Fibroblast of lung (primary cell): ENCODE measurements at regions not wholly inside any gene's neighbourhood (a gene's known extent, or its start where the extent isn't known, plus 50 kb on each side); places are given as distances from the start of the nearest gene placed in this dataset.

ENCODE experiments used
- DNase-seq, 2 donors: peaks; one replicate each; pipeline versions ENCODE4 v3.0.0 to v3.0.0-alpha.2; 2010; ENCODE audit warnings: low read depth in 2 of 2
- H2AFZ ChIP-seq: 2 replicates; pipeline ENCODE4 v1.5.1; 2012; ENCODE audit warnings: low read length, control low read depth, inconsistent platforms
- H3K27ac ChIP-seq: 2 replicates; pipeline ENCODE4 v1.5.1; 2011; ENCODE audit warnings: low read length, control low read depth; ENCODE audit not compliant: insufficient read depth
- H3K27me3 ChIP-seq: 2 replicates; pipeline ENCODE4 v1.5.1; 2011; ENCODE audit warnings: mild to moderate bottlenecking, low read length; ENCODE audit not compliant: control insufficient read depth, insufficient read depth
- H3K36me3 ChIP-seq: 2 replicates; pipeline ENCODE4 v1.5.1; 2011; ENCODE audit warnings: low read length; ENCODE audit not compliant: control insufficient read depth, insufficient read depth
- H3K4me1 ChIP-seq: 2 replicates; pipeline ENCODE4 v1.5.1; 2011; ENCODE audit warnings: low read length; ENCODE audit not compliant: control insufficient read depth, insufficient read depth; ENCODE audit errors: extremely low read depth
- H3K4me2 ChIP-seq: 2 replicates; pipeline ENCODE4 v1.5.1; 2011; ENCODE audit warnings: low read length, control low read depth; ENCODE audit not compliant: insufficient read depth; ENCODE audit errors: extremely low read depth
- H3K4me3 ChIP-seq, 4 experiments: fragments of 200-600 bp in 1 of 4; sonication (generic) in 1 of 4; replicated peaks in 1 of 4; 2 replicates each; pipeline ENCODE4 v1.5.1; 2011 to 2016; ENCODE audit warnings: low read length in 4 of 4, low read depth in 3 of 4, mild to moderate bottlenecking in 3 of 4, control low read depth in 2 of 4, inconsistent platforms in 1 of 4, mixed read lengths in 1 of 4; ENCODE audit not compliant: insufficient read depth in 1 of 4; ENCODE audit errors: control extremely low read depth in 1 of 4
- H3K79me2 ChIP-seq: 2 replicates; pipeline ENCODE4 v1.5.1; 2012; ENCODE audit warnings: mild to moderate bottlenecking, low read length, inconsistent platforms; ENCODE audit not compliant: control insufficient read depth, insufficient read depth
- H3K9ac ChIP-seq: 2 replicates; pipeline ENCODE4 v1.5.1; 2011; ENCODE audit warnings: mild to moderate bottlenecking, low read length, control low read depth; ENCODE audit not compliant: insufficient read depth
- H3K9me3 ChIP-seq: 2 replicates; pipeline ENCODE4 v1.5.1; 2012; ENCODE audit warnings: low read depth, low read length; ENCODE audit not compliant: control insufficient read depth, insufficient read depth
- H4K20me1 ChIP-seq: 2 replicates; pipeline ENCODE4 v1.5.1; 2011; ENCODE audit warnings: low read length; ENCODE audit not compliant: control insufficient read depth, insufficient read depth; ENCODE audit errors: extremely low read depth
- CTCF ChIP-seq, 2 donors: IDR thresholded peaks in 1 of 2; conservative IDR thresholded peaks in 1 of 2; 1 replicate in 1 of 2; 2 replicates in 1 of 2; pipeline ENCODE4 v1.5.1; 2011 to 2012; ENCODE audit warnings: low read length in 2 of 2, control low read depth in 1 of 2, inconsistent platforms in 1 of 2, low read depth in 1 of 2, mild to moderate bottlenecking in 1 of 2
- EZH2 ChIP-seq: IDR thresholded peaks from 2 replicates; pipeline ENCODE4 v1.5.1; 2012; ENCODE audit warnings: low read length, control low read depth, mild to moderate bottlenecking; ENCODE audit errors: missing control alignments

GRCh38 chr7:17651863-17652385 is 288.4 kb downstream of the SNX13 start:
- H3K4me1 ChIP-seq = peaks cover 8% of the 10 kb centered on the region
- H3K79me2 ChIP-seq = no peaks in the 10 kb centered on the region
- peak overlapping the region; percentile 41 for H3K4me2 ChIP-seq
- no peaks in the 10 kb centered on the region for H4K20me1 ChIP-seq
- DNase-seq = peak; percentile 92 to 93
- H3K9ac ChIP-seq = no peak overlapping the region
- peak overlapping the region; percentile 48 for H3K27ac ChIP-seq
- peak overlapping the region; percentile 0 for H2AFZ ChIP-seq
- no peaks in the 10 kb centered on the region for H3K9me3 ChIP-seq
- no peaks in the 10 kb centered on the region for H3K36me3 ChIP-seq
- no peak overlapping the region for H3K4me3 ChIP-seq
- no peaks in the 10 kb centered on the region for H3K27me3 ChIP-seq
- TF ChIP-seq CTCF (conservative IDR thresholded peaks at IDR 0.05 in 1 of 2, IDR thresholded peaks at IDR 0.05 in 1 of 2; ENCODE audit: low read depth in 1 of 2, low read length in 2 of 2) (peak; percentile 34 to 56), EZH2 (no peak)

- Histone ChIP-seq H3K36me3 (no peaks in the 10 kb centered on the region), H3K9ac (no peak overlapping the region), H2AFZ (no peak overlapping the region), H3K27ac (no peak overlapping the region), H3K4me1 (peaks cover 8% of the 10 kb centered on the region), H3K9me3 (no peaks in the 10 kb centered on the region), H3K4me2 (no peak overlapping the region), H3K4me3 (no peak overlapping the region), H3K79me2 (no peaks in the 10 kb centered on the region), H3K27me3 (no peaks in the 10 kb centered on the region), H4K20me1 (no peaks in the 10 kb centered on the region)
- no peak for DNase-seq
- no peak for TF ChIP-seq CTCF (conservative IDR thresholded peaks at IDR 0.05 in 1 of 2, IDR thresholded peaks at IDR 0.05 in 1 of 2; ENCODE audit: low read depth in 1 of 2, low read length in 2 of 2)
- TF ChIP-seq EZH2 = no peak
Measured at GRCh38 chr7:17654940-17655339, 285.4 kb downstream of the SNX13 start.

GRCh38 chr7:17659126-17659525 is 281.2 kb downstream of the SNX13 start:
- Histone ChIP-seq H3K9me3 (no peaks in the 10 kb centered on the region), H3K9ac (no peak overlapping the region), H4K20me1 (no peaks in the 10 kb centered on the region), H3K4me1 (peaks cover 10% of the 10 kb centered on the region), H3K79me2 (no peaks in the 10 kb centered on the region), H3K27ac (no peak overlapping the region), H3K27me3 (no peaks in the 10 kb centered on the region), H2AFZ (no peak overlapping the region), H3K36me3 (no peaks in the 10 kb centered on the region), H3K4me2 (no peak overlapping the region), H3K4me3 (no peak overlapping the region)
- no peak for DNase-seq
- TF ChIP-seq CTCF (conservative IDR thresholded peaks at IDR 0.05 in 1 of 2, IDR thresholded peaks at IDR 0.05 in 1 of 2; ENCODE audit: low read depth in 1 of 2, low read length in 2 of 2) = no peak
- no peak for TF ChIP-seq EZH2
